Osteoblast (primary cell): ENCODE measurements at regions not wholly inside any gene's neighbourhood (a gene's known extent, or its start where the extent isn't known, plus 50 kb on each side); places are given as distances from the start of the nearest gene placed in this dataset.

Source experiments
- DNase-seq: peaks from one replicate; pipeline ENCODE4 v3.0.0; 2011; ENCODE audit warnings: low spot score, mixed read lengths; ENCODE audit not compliant: insufficient read length; ENCODE audit errors: missing footprints
- H2AFZ ChIP-seq: 2 replicates; pipeline ENCODE4 v1.6.0; 2011; ENCODE audit warnings: mild to moderate bottlenecking, low read length
- H3K27ac ChIP-seq: 2 replicates; pipeline ENCODE4 v1.5.1; 2011; ENCODE audit warnings: mild to moderate bottlenecking, low read depth, low read length, moderate library complexity
- H3K27me3 ChIP-seq: 2 replicates; pipeline ENCODE4 v1.6.0; 2012; ENCODE audit warnings: mild to moderate bottlenecking, control low read depth, inconsistent platforms, low read length, moderate library complexity; ENCODE audit not compliant: insufficient read depth
- H3K36me3 ChIP-seq: 2 replicates; pipeline ENCODE4 v1.5.1; 2011; ENCODE audit warnings: mild to moderate bottlenecking, low read length, control low read depth, moderate library complexity; ENCODE audit not compliant: insufficient read depth
- H3K4me1 ChIP-seq: 2 replicates; pipeline ENCODE4 v1.5.1; 2011; ENCODE audit warnings: mild to moderate bottlenecking, low read length, control low read depth, moderate library complexity; ENCODE audit not compliant: insufficient read depth
- H3K4me2 ChIP-seq: 2 replicates; pipeline ENCODE4 v1.6.0; 2011; ENCODE audit warnings: mild to moderate bottlenecking, low read length; ENCODE audit not compliant: insufficient read depth
- H3K4me3 ChIP-seq: fragments of 200-600 bp; sonication (generic); 3 replicates; pipeline ENCODE4 v1.5.1; 2012; ENCODE audit warnings: mild to moderate bottlenecking, low read length, inconsistent platforms; ENCODE audit not compliant: insufficient read depth
- H3K79me2 ChIP-seq: 2 replicates; pipeline ENCODE4 v1.6.0; 2012; ENCODE audit warnings: mild to moderate bottlenecking, low read length, control low read depth, inconsistent platforms; ENCODE audit not compliant: insufficient read depth
- H3K9me3 ChIP-seq: 2 replicates; pipeline ENCODE4 v1.5.1; 2011; ENCODE audit warnings: low read depth, low read length, control low read depth
- H4K20me1 ChIP-seq: 2 replicates; pipeline ENCODE4 v1.6.0; 2012; ENCODE audit warnings: mild to moderate bottlenecking, low read length, control low read depth; ENCODE audit not compliant: insufficient read depth
- TF ChIP-seq, protein P1 (sequence below): IDR thresholded peaks from 2 replicates; pipeline ENCODE4 v1.5.1; 2011; ENCODE audit warnings: mild to moderate bottlenecking, low read depth, low read length, moderate library complexity; ENCODE audit errors: extremely low read depth

DNA sequence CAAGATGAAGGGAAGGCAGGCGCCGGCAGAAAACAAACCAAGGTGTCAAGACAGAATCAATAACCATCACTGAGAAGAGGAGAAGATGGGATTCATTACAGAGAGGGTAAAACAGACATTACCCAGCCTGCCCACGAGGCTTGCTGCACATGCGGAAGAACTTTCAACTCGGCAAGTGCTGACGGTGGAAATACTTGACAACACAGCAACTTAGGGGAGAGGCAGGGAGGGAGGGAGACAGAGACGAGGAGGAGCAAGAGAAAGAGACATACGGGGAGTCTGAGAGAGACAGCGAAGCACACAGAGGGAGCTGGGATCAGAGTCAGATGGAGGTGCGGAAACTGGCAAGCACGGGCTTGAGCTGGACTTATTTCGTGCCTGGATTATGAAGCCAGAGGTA is 129.3 kb upstream of the NECTIN1 start:
- no peaks in the 10 kb centered on the region for H4K20me1 ChIP-seq
- no peaks in the 10 kb centered on the region for H3K36me3 ChIP-seq
- no peak overlapping the region for H3K27ac ChIP-seq
- H2AFZ ChIP-seq: no peak overlapping the region
- no peaks in the 10 kb centered on the region for H3K4me1 ChIP-seq
- TF ChIP-seq, protein P1, sequence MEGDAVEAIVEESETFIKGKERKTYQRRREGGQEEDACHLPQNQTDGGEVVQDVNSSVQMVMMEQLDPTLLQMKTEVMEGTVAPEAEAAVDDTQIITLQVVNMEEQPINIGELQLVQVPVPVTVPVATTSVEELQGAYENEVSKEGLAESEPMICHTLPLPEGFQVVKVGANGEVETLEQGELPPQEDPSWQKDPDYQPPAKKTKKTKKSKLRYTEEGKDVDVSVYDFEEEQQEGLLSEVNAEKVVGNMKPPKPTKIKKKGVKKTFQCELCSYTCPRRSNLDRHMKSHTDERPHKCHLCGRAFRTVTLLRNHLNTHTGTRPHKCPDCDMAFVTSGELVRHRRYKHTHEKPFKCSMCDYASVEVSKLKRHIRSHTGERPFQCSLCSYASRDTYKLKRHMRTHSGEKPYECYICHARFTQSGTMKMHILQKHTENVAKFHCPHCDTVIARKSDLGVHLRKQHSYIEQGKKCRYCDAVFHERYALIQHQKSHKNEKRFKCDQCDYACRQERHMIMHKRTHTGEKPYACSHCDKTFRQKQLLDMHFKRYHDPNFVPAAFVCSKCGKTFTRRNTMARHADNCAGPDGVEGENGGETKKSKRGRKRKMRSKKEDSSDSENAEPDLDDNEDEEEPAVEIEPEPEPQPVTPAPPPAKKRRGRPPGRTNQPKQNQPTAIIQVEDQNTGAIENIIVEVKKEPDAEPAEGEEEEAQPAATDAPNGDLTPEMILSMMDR: no peak
- no peaks in the 10 kb centered on the region for H3K9me3 ChIP-seq
- peaks cover 13% of the 10 kb centered on the region for H3K27me3 ChIP-seq
- no peaks in the 10 kb centered on the region for H3K79me2 ChIP-seq
- H3K4me3 ChIP-seq: no peak overlapping the region
- no peak for DNase-seq
- H3K4me2 ChIP-seq: no peak overlapping the region

DNA sequence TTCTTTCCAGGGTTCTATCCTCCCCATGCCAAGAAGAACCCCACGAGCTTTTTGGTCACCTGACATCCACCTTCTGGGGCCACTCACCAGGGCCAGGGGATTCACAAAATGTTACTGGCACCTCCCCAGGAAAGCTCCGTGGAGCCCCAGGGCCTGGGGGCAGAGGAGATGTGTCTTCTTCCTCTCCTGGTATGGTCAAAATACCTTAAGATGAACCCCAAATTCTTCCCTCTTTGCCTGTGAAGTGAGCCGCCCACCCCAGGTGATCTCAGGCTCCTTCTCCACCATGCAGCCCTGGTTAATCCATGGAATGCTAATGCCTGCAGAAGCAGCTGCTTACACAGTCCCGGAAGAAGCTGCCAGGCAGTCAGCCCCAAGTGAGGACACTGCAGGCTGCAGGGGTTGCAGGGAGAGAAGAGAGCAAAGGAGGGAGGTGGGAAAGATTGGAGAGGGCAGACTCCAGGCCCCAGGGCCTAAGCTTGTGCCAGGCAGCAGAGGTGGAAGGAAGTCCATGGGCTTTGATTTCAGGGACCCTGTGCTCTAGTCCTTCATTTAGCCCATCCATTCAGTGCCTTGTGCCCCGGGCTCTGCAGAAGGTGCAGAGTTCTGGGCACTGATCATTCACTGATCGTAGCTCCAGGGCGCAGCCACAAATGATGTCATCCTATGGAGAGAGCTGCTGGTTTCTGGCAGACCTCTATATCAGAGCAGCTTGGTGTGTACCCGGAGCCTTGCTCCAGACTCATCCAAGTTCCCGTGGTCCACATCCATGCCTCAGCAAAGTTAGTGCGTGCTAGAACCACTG is 127.9 kb upstream of the NECTIN1 start:
- Histone ChIP-seq H3K36me3 (no peaks in the 10 kb centered on the region), H3K9me3 (no peaks in the 10 kb centered on the region), H3K27me3 (peaks cover 16% of the 10 kb centered on the region), H3K4me3 (no peak overlapping the region), H3K4me2 (no peak overlapping the region), H3K4me1 (no peaks in the 10 kb centered on the region), H3K79me2 (no peaks in the 10 kb centered on the region), H3K27ac (no peak overlapping the region), H4K20me1 (no peaks in the 10 kb centered on the region), H2AFZ (no peak overlapping the region)
- TF ChIP-seq, protein P1: no peak
- DNase-seq: no peak

DNA sequence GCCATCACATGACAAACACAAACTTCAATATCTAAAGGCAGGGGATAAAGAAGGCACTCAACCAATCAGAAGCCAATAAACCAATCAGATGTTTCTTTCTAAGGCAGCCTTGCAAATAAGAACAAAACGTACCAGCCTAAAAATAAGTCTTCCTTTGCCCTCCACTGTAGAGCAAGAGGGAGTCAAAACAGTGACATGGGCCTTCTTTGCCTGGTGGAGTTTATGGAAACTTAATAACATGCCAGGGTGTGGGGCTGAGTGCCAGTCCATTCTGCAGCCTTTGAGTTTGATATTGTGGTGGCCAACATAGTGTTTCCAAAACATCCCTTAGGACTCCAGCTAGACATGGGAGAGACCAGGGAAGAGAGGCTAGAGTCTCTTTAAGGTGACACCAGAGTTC is 126.1 kb upstream of the NECTIN1 start:
- TF ChIP-seq, protein P1: no peak
- H3K36me3 ChIP-seq: no peaks in the 10 kb centered on the region
- H3K4me2 ChIP-seq: no peak overlapping the region
- no peak overlapping the region for H2AFZ ChIP-seq
- H3K79me2 ChIP-seq: no peaks in the 10 kb centered on the region
- no peaks in the 10 kb centered on the region for H3K9me3 ChIP-seq
- H3K27ac ChIP-seq: no peak overlapping the region
- peaks cover 18% of the 10 kb centered on the region for H3K27me3 ChIP-seq
- H4K20me1 ChIP-seq: no peaks in the 10 kb centered on the region
- H3K4me3 ChIP-seq: no peak overlapping the region
- DNase-seq: no peak
- H3K4me1 ChIP-seq: no peaks in the 10 kb centered on the region

DNA sequence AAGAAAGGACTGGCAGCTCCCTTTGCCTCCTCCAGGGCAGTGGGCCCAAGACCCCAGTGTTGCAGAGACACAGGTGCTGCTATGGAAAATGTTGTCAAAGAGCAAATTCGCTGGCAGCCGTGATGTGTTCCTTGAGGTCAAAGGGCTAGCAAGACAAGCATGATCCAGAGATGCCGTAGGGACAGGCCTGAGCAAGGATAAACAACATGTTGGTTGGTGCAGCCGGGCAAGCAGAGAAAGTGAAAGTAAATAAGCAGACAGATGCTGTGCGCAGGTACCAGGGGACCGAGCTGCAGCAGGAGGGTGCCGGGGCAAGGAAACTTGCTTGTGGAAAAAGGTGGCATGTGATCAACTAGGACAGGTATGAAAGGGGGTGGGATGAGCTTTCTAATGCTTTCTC is 125.5 kb upstream of the NECTIN1 start:
- TF ChIP-seq, protein P1: no peak
- Histone ChIP-seq H3K4me2 (no peak overlapping the region), H3K27me3 (peaks cover 16% of the 10 kb centered on the region)

More for the DNA sequence above, 125.5 kb upstream of the NECTIN1 start:
- Histone ChIP-seq H3K79me2 (no peaks in the 10 kb centered on the region), H2AFZ (no peak overlapping the region), H3K36me3 (no peaks in the 10 kb centered on the region), H3K4me1 (no peaks in the 10 kb centered on the region), H3K4me3 (no peak overlapping the region), H3K27ac (no peak overlapping the region), H4K20me1 (no peaks in the 10 kb centered on the region), H3K9me3 (no peaks in the 10 kb centered on the region)
- DNase-seq: no peak
